Ascending aorta (tissue), 2 donors: ENCODE measurements at regions not wholly inside any gene's neighbourhood (a gene's known extent, or its start where the extent isn't known, plus 50 kb on each side); places are given as distances from the start of the nearest gene placed in this dataset.

Experiments used
- DNase-seq, 2 donors: peaks; one replicate each; pipeline ENCODE4 v3.0.0-alpha.2; 2019; ENCODE audit warnings: low spot score in 2 of 2
- H3K27ac ChIP-seq, 2 donors: fragments of 200-600 bp; sonication (generic); one replicate each; pipeline ENCODE4 v1.5.1; 2016 to 2017; ENCODE audit warnings: mild to moderate bottlenecking in 1 of 2
- H3K27me3 ChIP-seq: fragments of 200-600 bp; sonication (generic); one replicate; pipeline ENCODE4 v1.5.1; 2017
- H3K36me3 ChIP-seq, 2 donors: fragments of 200-600 bp; sonication (generic); one replicate each; pipeline ENCODE4 v1.5.1; 2016
- H3K4me1 ChIP-seq, 2 donors: fragments of 200-600 bp; sonication (generic); one replicate each; pipeline ENCODE4 v1.5.1; 2016 to 2017; ENCODE audit warnings: mild to moderate bottlenecking in 1 of 2
- H3K4me3 ChIP-seq, 2 donors: fragments of 200-600 bp; sonication (generic); one replicate each; pipeline ENCODE4 v1.5.1; 2016 to 2017; ENCODE audit warnings: mild to moderate bottlenecking in 1 of 2
- H3K9me3 ChIP-seq, 2 donors: fragments of 200-600 bp; sonication (generic); one replicate each; pipeline ENCODE4 v1.5.1; 2016
- CTCF ChIP-seq, 3 experiments: fragments of 200-600 bp in 2 of 3; fragments of 450-650 bp in 1 of 3; sonication (generic) in 2 of 3; IDR thresholded peaks; one replicate each; pipeline ENCODE4 v1.5.1; 2016 to 2019; ENCODE audit warnings: antibody characterized with exemption in 3 of 3, mild to moderate bottlenecking in 1 of 3, moderate library complexity in 1 of 3
- intact Hi-C: fragments of 100-400 bp; cut with DNase I; formaldehyde crosslinking; loops from one replicate; pipeline ENCODE4 v1.15.1; 2023

- H3K36me3 ChIP-seq, result no peaks in the 10 kb centered on the region
- H3K27me3 ChIP-seq, result no peaks in the 10 kb centered on the region
- TF ChIP-seq CTCF (IDR thresholded peaks at IDR 0.05), result no peak
- intact Hi-C loops, result no loop called here
- no peaks in the 10 kb centered on the region for H3K4me1 ChIP-seq
- H3K27ac ChIP-seq, result no peak overlapping the region
- H3K9me3 ChIP-seq, result no peaks in the 10 kb centered on the region
- no peak for DNase-seq
- H3K4me3 ChIP-seq, result no peak overlapping the region
Observed at GRCh38 chr4:183384516-183384915, 59.9 kb upstream of the CDKN2AIP start.

GRCh38 chr4:183384983-183385382, 59.5 kb upstream of the CDKN2AIP start:
- TF ChIP-seq CTCF (IDR thresholded peaks at IDR 0.05), result no peak
- H3K27ac ChIP-seq, result no peak overlapping the region
- intact Hi-C loops, result no loop called here
- no peak overlapping the region for H3K4me3 ChIP-seq
- no peaks in the 10 kb centered on the region for H3K9me3 ChIP-seq
- no peaks in the 10 kb centered on the region for H3K36me3 ChIP-seq
- no peaks in the 10 kb centered on the region for H3K27me3 ChIP-seq
- H3K4me1 ChIP-seq, result no peaks in the 10 kb centered on the region
- no peak for DNase-seq

- DNase-seq, result no peak
- Histone ChIP-seq H3K9me3 (no peaks in the 10 kb centered on the region), H3K4me3 (no peak overlapping the region), H3K27ac (no peak overlapping the region), H3K27me3 (no peaks in the 10 kb centered on the region), H3K36me3 (no peaks in the 10 kb centered on the region), H3K4me1 (no peaks in the 10 kb centered on the region)
- TF ChIP-seq CTCF (IDR thresholded peaks at IDR 0.05), result no peak
- intact Hi-C loops, result no loop called here
Observed at GRCh38 chr4:183388021-183388420, 56.4 kb upstream of the CDKN2AIP start.

GRCh38 chr4:183388777-183389176, 55.7 kb upstream of the CDKN2AIP start:
- intact Hi-C loops, result no loop called here
- H3K4me3 ChIP-seq, result no peak overlapping the region
- H3K27ac ChIP-seq, result no peak overlapping the region
- H3K27me3 ChIP-seq, result no peaks in the 10 kb centered on the region
- H3K4me1 ChIP-seq, result no peaks in the 10 kb centered on the region
- no peaks in the 10 kb centered on the region for H3K36me3 ChIP-seq
- no peak for DNase-seq
- H3K9me3 ChIP-seq, result no peaks in the 10 kb centered on the region
- TF ChIP-seq CTCF (IDR thresholded peaks at IDR 0.05), result no peak

- TF ChIP-seq CTCF (IDR thresholded peaks at IDR 0.05), result no peak
- intact Hi-C loops, result no loop called here
- no peaks in the 10 kb centered on the region for H3K9me3 ChIP-seq
- no peak overlapping the region for H3K4me3 ChIP-seq
- no peak overlapping the region for H3K27ac ChIP-seq
- no peaks in the 10 kb centered on the region for H3K36me3 ChIP-seq
- H3K4me1 ChIP-seq, result no peaks in the 10 kb centered on the region
- DNase-seq, result peak in 1 of 2 donors; percentile 27
- H3K27me3 ChIP-seq, result no peaks in the 10 kb centered on the region
Observed at GRCh38 chr4:183390374-183390773, 54.1 kb upstream of the CDKN2AIP start.

GRCh38 chr4:183391204-183391603, 53.2 kb upstream of the CDKN2AIP start:
- intact Hi-C loops, result no loop called here
- TF ChIP-seq CTCF (IDR thresholded peaks at IDR 0.05), result no peak
- Histone ChIP-seq H3K4me1 (no peaks in the 10 kb centered on the region), H3K36me3 (no peaks in the 10 kb centered on the region), H3K4me3 (no peak overlapping the region), H3K9me3 (no peaks in the 10 kb centered on the region), H3K27me3 (no peaks in the 10 kb centered on the region), H3K27ac (no peak overlapping the region)
- no peak for DNase-seq
